Parathyroid adenoma (tissue), 2 donors: ENCODE measurements at regions not wholly inside any gene's neighbourhood (a gene's known extent, or its start where the extent isn't known, plus 50 kb on each side); places are given as distances from the start of the nearest gene placed in this dataset.

Experiments
- H2AFZ ChIP-seq: fragments of 300-600 bp; sonication (generic); one replicate; pipeline ENCODE4 v1.7.0; 2017; ENCODE audit warnings: antibody characterized with exemption, mild to moderate bottlenecking
- H3K27ac ChIP-seq: fragments of 300-600 bp; sonication (generic); one replicate; pipeline ENCODE4 v1.7.0; 2017
- H3K27me3 ChIP-seq: fragments of 300-600 bp; sonication (generic); one replicate; pipeline ENCODE4 v1.7.0; 2017; ENCODE audit warnings: low read length; ENCODE audit not compliant: control insufficient read depth, insufficient read depth
- H3K36me3 ChIP-seq: fragments of 300-600 bp; sonication (generic); one replicate; pipeline ENCODE4 v1.7.0; 2017; ENCODE audit warnings: low read length; ENCODE audit not compliant: control insufficient read depth, insufficient read depth
- H3K4me1 ChIP-seq: fragments of 300-600 bp; sonication (generic); one replicate; pipeline ENCODE4 v1.7.0; 2017; ENCODE audit warnings: control low read depth
- H3K4me2 ChIP-seq: fragments of 300-600 bp; sonication (generic); one replicate; pipeline ENCODE4 v1.7.0; 2017; ENCODE audit warnings: low read length
- H3K4me3 ChIP-seq: fragments of 300-600 bp; sonication (generic); one replicate; pipeline ENCODE4 v1.7.0; 2017; ENCODE audit warnings: low read depth, low read length
- H3K79me2 ChIP-seq: fragments of 300-600 bp; sonication (generic); one replicate; pipeline ENCODE4 v1.7.0; 2017; ENCODE audit warnings: control low read depth
- H3K9ac ChIP-seq: fragments of 300-600 bp; sonication (generic); one replicate; pipeline ENCODE4 v1.7.0; 2017; ENCODE audit warnings: mild to moderate bottlenecking
- H3K9me3 ChIP-seq: fragments of 300-600 bp; sonication (generic); one replicate; pipeline ENCODE4 v1.7.0; 2017; ENCODE audit warnings: low read length; ENCODE audit not compliant: control insufficient read depth
- CTCF ChIP-seq: fragments of 300-600 bp; sonication (generic); IDR thresholded peaks from one replicate; pipeline ENCODE4 v1.7.0; 2017; ENCODE audit warnings: antibody characterized with exemption, mild to moderate bottlenecking
- donor health status: primary hyperparathyroidism.

GRCh38 chr9:16258708-16259107, 611.8 kb downstream of the BNC2 start:
- no peaks in the 10 kb centered on the region for H3K79me2 ChIP-seq
- H3K27me3 ChIP-seq, result no peaks in the 10 kb centered on the region
- H3K9me3 ChIP-seq, result no peaks in the 10 kb centered on the region
- H3K4me2 ChIP-seq, result no peak overlapping the region
- no peaks in the 10 kb centered on the region for H3K36me3 ChIP-seq
- H2AFZ ChIP-seq, result no peak overlapping the region
- H3K9ac ChIP-seq, result no peak overlapping the region
- no peaks in the 10 kb centered on the region for H3K4me1 ChIP-seq
- no peak overlapping the region for H3K27ac ChIP-seq
- TF ChIP-seq CTCF, result no peak
- no peak overlapping the region for H3K4me3 ChIP-seq

DNA sequence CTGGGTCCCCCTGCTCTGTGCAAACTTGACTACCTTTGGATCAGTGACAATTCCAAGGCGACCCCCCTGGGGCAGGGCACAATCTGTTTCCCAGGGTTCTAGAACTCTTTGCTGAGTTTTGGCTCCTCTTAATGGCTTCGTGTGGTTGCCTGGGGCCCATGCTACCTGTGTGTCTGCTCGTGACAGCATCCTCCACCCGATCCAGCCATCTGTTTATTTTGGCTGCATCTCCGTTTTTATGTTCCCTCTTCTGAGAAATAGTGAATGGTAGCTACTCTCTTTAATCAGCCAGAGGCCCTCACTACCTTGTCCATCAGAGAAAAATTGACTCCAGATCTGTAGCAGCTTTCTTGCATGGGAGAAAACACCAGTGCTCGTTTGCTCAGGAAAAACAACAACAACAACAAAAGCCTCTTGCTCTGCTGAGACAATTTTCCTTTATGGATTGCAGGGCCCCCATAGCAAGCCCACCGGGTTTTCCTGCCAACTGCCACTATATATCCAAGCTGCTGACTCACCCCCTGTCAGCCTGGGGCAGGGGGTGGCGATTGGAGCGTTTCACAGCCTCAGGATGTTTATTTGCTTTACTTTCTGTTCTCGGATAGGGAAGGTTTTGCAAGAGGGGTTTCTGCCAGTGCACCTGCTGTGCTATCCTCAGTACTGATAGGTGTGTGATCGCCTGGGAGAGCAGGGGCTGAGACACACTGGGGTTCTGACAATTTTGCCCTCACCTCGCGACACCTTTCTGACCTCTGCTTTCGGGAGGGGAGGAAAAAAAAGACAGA, 607.8 kb downstream of the BNC2 start:
- TF ChIP-seq CTCF, result no peak
- Histone ChIP-seq H3K4me1 (no peaks in the 10 kb centered on the region), H3K9me3 (no peaks in the 10 kb centered on the region), H3K79me2 (no peaks in the 10 kb centered on the region), H3K27ac (no peak overlapping the region), H3K27me3 (no peaks in the 10 kb centered on the region), H3K36me3 (no peaks in the 10 kb centered on the region), H3K9ac (no peak overlapping the region), H2AFZ (no peak overlapping the region), H3K4me2 (no peak overlapping the region), H3K4me3 (no peak overlapping the region)

GRCh38 chr9:16265688-16266087, 604.8 kb downstream of the BNC2 start:
- Histone ChIP-seq H3K79me2 (no peaks in the 10 kb centered on the region), H3K4me3 (no peak overlapping the region), H3K9ac (no peak overlapping the region), H3K9me3 (no peaks in the 10 kb centered on the region), H3K4me1 (no peaks in the 10 kb centered on the region), H3K4me2 (no peak overlapping the region), H3K27ac (no peak overlapping the region), H3K27me3 (no peaks in the 10 kb centered on the region), H3K36me3 (no peaks in the 10 kb centered on the region), H2AFZ (no peak overlapping the region)
- TF ChIP-seq CTCF, result no peak

DNA sequence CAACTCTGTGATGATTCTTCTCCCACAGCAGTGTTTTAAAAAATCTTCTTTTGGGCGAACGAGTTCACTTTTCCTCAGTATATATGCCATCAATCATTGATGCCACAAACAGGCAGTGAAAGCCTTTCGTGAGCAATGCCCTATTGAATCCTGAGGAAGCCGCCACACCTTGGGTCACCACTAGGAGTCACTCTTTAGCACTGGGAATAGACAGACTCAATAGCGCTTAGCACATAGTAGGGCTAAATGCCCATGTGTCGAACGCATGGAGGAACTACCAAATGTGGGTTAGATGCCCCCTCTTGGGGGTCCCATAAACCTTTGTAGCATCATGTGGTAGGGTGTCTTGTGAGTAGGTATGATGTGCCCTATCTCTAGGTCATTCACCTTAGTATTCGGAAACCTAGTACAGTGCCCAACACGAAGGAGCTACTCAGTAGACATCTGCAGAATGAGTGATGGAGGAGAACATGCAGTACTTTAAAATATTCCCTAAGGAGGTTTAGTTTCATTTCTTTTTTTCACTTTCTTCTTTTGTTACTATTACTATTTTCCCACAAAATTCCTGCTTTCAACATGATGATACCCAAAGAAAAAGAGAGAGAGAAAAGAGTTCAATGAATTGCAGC, 603.7 kb downstream of the BNC2 start:
- no peak overlapping the region for H3K27ac ChIP-seq
- no peak overlapping the region for H3K4me2 ChIP-seq
- H3K36me3 ChIP-seq, result no peaks in the 10 kb centered on the region
- H3K9ac ChIP-seq, result no peak overlapping the region
- H3K9me3 ChIP-seq, result no peaks in the 10 kb centered on the region
- peak; percentile 18 for TF ChIP-seq CTCF
- no peak overlapping the region for H2AFZ ChIP-seq
- H3K4me3 ChIP-seq, result no peak overlapping the region
- no peaks in the 10 kb centered on the region for H3K27me3 ChIP-seq
- no peaks in the 10 kb centered on the region for H3K79me2 ChIP-seq
- no peaks in the 10 kb centered on the region for H3K4me1 ChIP-seq
